A549 (cell line): ENCODE measurements at regions not wholly inside any gene's neighbourhood (a gene's known extent, or its start where the extent isn't known, plus 50 kb on each side); places are given as distances from the start of the nearest gene placed in this dataset.

ENCODE experiments used
- ATAC-seq, 2 experiments: fragments of 200-7000 bp in 1 of 2; fragments of >200 bp in 1 of 2; cut with Nextera tagmentation in 1 of 2; cut with Tn5 transposase in 1 of 2; 3 replicates each; pipeline versions ENCODE4 v1.8.0 to v1.9.1; 2018 to 2020; ENCODE audit warnings: mild to moderate bottlenecking in 1 of 2, moderate library complexity in 1 of 2
- CTCF ChIA-PET: fragments of 300-600 bp; sonication (Branson Sonifier 250); formaldehyde crosslinking; extraction: SDS; loops from one replicate; lab custom pipeline; 2021; ENCODE audit warnings: antibody characterized with exemption, inconsistent platforms; lab: Yijun Ruan, JAX
- POLR2A ChIA-PET: fragments of 350-600 bp; formaldehyde crosslinking; extraction: SDS; loops from one replicate; lab custom pipeline; 2021; ENCODE audit warnings: antibody characterized with exemption, inconsistent platforms; lab: Yijun Ruan, JAX
- DNase-seq, 2 experiments: peaks; one replicate each; pipeline versions ENCODE4 v3.0.0 to v3.0.0-alpha.2; 2011 to 2016; ENCODE audit warnings: low read depth in 1 of 2, low spot score in 1 of 2
- FAIRE-seq: peaks from 2 replicates; lab custom pipeline; 2011; peaks lifted over from hg19 to GRCh38; lab: Jason Lieb, UNC
- H3K27ac ChIP-seq, 2 experiments: fragments of >200 bp; sonication (Bioruptor Twin); formaldehyde crosslinking; 3 replicates each; pipeline ENCODE4 v1.5.1; 2016 to 2017
- H3K4me1 ChIP-seq: fragments of >200 bp; sonication (Bioruptor Twin); formaldehyde crosslinking; 3 replicates; pipeline ENCODE4 v1.6.1; 2016
- H3K4me2 ChIP-seq: fragments of >200 bp; sonication (Bioruptor Twin); formaldehyde crosslinking; 3 replicates; pipeline ENCODE4 v1.6.1; 2016
- H3K4me3 ChIP-seq: fragments of >200 bp; sonication (Bioruptor Twin); formaldehyde crosslinking; 3 replicates; pipeline ENCODE4 v1.5.1; 2016
- H3K9me3 ChIP-seq: fragments of >200 bp; sonication (Bioruptor Twin); formaldehyde crosslinking; 3 replicates; pipeline ENCODE4 v1.6.1; 2016
- BCL3 ChIP-seq: fragments of >200 bp; sonication (Bioruptor Twin); formaldehyde crosslinking; IDR thresholded peaks from 3 replicates; pipeline ENCODE4 v1.6.1; 2016
- BHLHE40 ChIP-seq: IDR thresholded peaks from 2 replicates; pipeline ENCODE4 v1.6.1; 2012; ENCODE audit warnings: low read depth, low read length, inconsistent platforms
- CBX2 ChIP-seq: fragments of 200-600 bp; sonication (generic); IDR thresholded peaks from 2 replicates; pipeline ENCODE4 v1.6.1; 2016; ENCODE audit warnings: low read depth, mild to moderate bottlenecking, borderline replicate concordance
- CHD2 ChIP-seq: fragments of 150-350 bp; IDR thresholded peaks from 2 replicates; pipeline ENCODE4 v1.6.1; 2014; ENCODE audit warnings: low read length; ENCODE audit not compliant: partially characterized antibody
- EHMT2 ChIP-seq: fragments of 200-600 bp; sonication (generic); IDR thresholded peaks from 2 replicates; pipeline ENCODE4 v1.6.1; 2016; ENCODE audit warnings: antibody characterized with exemption, low read depth, mild to moderate bottlenecking, moderate library complexity
- ESRRA ChIP-seq: fragments of 150-350 bp; IDR thresholded peaks from 2 replicates; pipeline ENCODE4 v1.6.1; 2014; ENCODE audit warnings: mild to moderate bottlenecking, low read length, borderline replicate concordance
- FOSL2 ChIP-seq, 2 experiments: fragments of 450-650 bp in 1 of 2; fragments of >200 bp in 1 of 2; sonication (Bioruptor Twin) in 1 of 2; formaldehyde crosslinking; IDR thresholded peaks; 2 replicates each; pipeline versions ENCODE4 v1.5.0 to v1.6.1; 2016 to 2020; ENCODE audit warnings: mild to moderate bottlenecking in 1 of 2, moderate library complexity in 1 of 2
- FOXS1 ChIP-seq: fragments of 250-450 bp; sonication (Bioruptor Pico); IDR thresholded peaks from 2 replicates; pipeline ENCODE4 v1.5.0; 2020; ENCODE audit warnings: mild to moderate bottlenecking, moderate library complexity
- HDAC2 ChIP-seq: fragments of 200-600 bp; sonication (generic); IDR thresholded peaks from 2 replicates; pipeline ENCODE4 v1.6.1; 2016
- HES2 ChIP-seq: fragments of >200 bp; sonication (Bioruptor Twin); formaldehyde crosslinking; IDR thresholded peaks from 2 replicates; pipeline ENCODE4 v1.6.1; 2016
- HOXA7 ChIP-seq: fragments of 250-450 bp; sonication (Bioruptor Pico); IDR thresholded peaks from 2 replicates; pipeline ENCODE4 v1.5.0; 2020; ENCODE audit warnings: mild to moderate bottlenecking, moderate library complexity
- HOXB13 ChIP-seq: fragments of 250-450 bp; sonication (Bioruptor Pico); IDR thresholded peaks from 2 replicates; pipeline ENCODE4 v1.5.0; 2020; ENCODE audit warnings: low read depth, mild to moderate bottlenecking, moderate library complexity
- HOXB5 ChIP-seq: fragments of 250-450 bp; sonication (Bioruptor Pico); IDR thresholded peaks from 2 replicates; pipeline ENCODE4 v1.5.0; 2020; ENCODE audit warnings: mild to moderate bottlenecking, moderate library complexity
- JUN ChIP-seq, 2 experiments: fragments of >200 bp; sonication (Bioruptor Twin); formaldehyde crosslinking; IDR thresholded peaks; 2 replicates in 1 of 2; 3 replicates in 1 of 2; pipeline ENCODE4 v1.6.1; 2016 to 2017
- KDM1A ChIP-seq: fragments of 200-600 bp; sonication (generic); IDR thresholded peaks from 2 replicates; pipeline ENCODE4 v1.6.1; 2016; ENCODE audit warnings: low read depth, mild to moderate bottlenecking
- MAZ ChIP-seq: fragments of 150-350 bp; IDR thresholded peaks from 2 replicates; pipeline ENCODE4 v1.6.1; 2014; ENCODE audit warnings: antibody characterized with exemption, low read depth, low read length, borderline replicate concordance
- MYC ChIP-seq: IDR thresholded peaks from 2 replicates; pipeline ENCODE4 v1.6.1; 2012; ENCODE audit warnings: mild to moderate bottlenecking, inconsistent platforms, low read length, improper control_type of control experiment, borderline replicate concordance
- NFE2L2 ChIP-seq: fragments of 150-350 bp; conservative IDR thresholded peaks from 2 replicates; pipeline ENCODE4 v1.6.1; 2014; ENCODE audit warnings: low read length
- NPAS2 ChIP-seq: fragments of 250-450 bp; sonication (Bioruptor Pico); IDR thresholded peaks from 2 replicates; pipeline ENCODE4 v1.8.0; 2022; ENCODE audit warnings: mild to moderate bottlenecking, moderate library complexity, borderline replicate concordance
- NR3C1 ChIP-seq: fragments of >200 bp; sonication (Bioruptor Twin); formaldehyde crosslinking; IDR thresholded peaks from 3 replicates; pipeline ENCODE4 v1.6.1; 2017
- PBX3 ChIP-seq: IDR thresholded peaks from 2 replicates; pipeline ENCODE4 v1.6.1; 2012
- POLR2A ChIP-seq: IDR thresholded peaks from 2 replicates; pipeline ENCODE4 v1.6.1; 2012; ENCODE audit warnings: mild to moderate bottlenecking, low read length
- POLR2AphosphoS2 ChIP-seq: conservative IDR thresholded peaks from 2 replicates; pipeline ENCODE4 v1.6.1; 2012; ENCODE audit warnings: low read length, improper control_type of control experiment, inconsistent platforms
- RAD21 ChIP-seq, 2 experiments: fragments of >200 bp in 1 of 2; sonication (Bioruptor Twin) in 1 of 2; formaldehyde crosslinking in 1 of 2; IDR thresholded peaks in 1 of 2; conservative IDR thresholded peaks in 1 of 2; 2 replicates in 1 of 2; 3 replicates in 1 of 2; pipeline ENCODE4 v1.6.1; 2012 to 2018; ENCODE audit warnings: inconsistent platforms in 1 of 2
- RCOR1 ChIP-seq: fragments of 150-350 bp; IDR thresholded peaks from 2 replicates; pipeline ENCODE4 v1.6.1; 2014; ENCODE audit warnings: antibody characterized with exemption, low read length, low read depth
- SMC3 ChIP-seq: fragments of >200 bp; sonication (Bioruptor Twin); formaldehyde crosslinking; IDR thresholded peaks from 3 replicates; pipeline ENCODE4 v1.6.1; 2018; ENCODE audit warnings: inconsistent platforms
- SREBF2 ChIP-seq: fragments of 450-650 bp; IDR thresholded peaks from 2 replicates; pipeline ENCODE4 v1.6.1; 2014; ENCODE audit warnings: mild to moderate bottlenecking, moderate library complexity
- TFCP2L1 ChIP-seq: fragments of 250-450 bp; sonication (Bioruptor Pico); IDR thresholded peaks from 2 replicates; pipeline ENCODE4 v1.5.0; 2021; ENCODE audit warnings: mild to moderate bottlenecking
- TP53 ChIP-seq: fragments of 250-450 bp; sonication (Bioruptor Pico); IDR thresholded peaks from 2 replicates; pipeline ENCODE4 v1.5.0; 2021; ENCODE audit warnings: mild to moderate bottlenecking, moderate library complexity
- ZC3H11A ChIP-seq: fragments of 450-650 bp; IDR thresholded peaks from 2 replicates; pipeline ENCODE4 v1.6.1; 2014; ENCODE audit warnings: antibody characterized with exemption, mild to moderate bottlenecking
- ZFP36 ChIP-seq: fragments of 450-650 bp; IDR thresholded peaks from 2 replicates; pipeline ENCODE4 v1.6.1; 2014; ENCODE audit warnings: borderline replicate concordance; ENCODE audit not compliant: partially characterized antibody
- ZSCAN20 ChIP-seq: fragments of 250-450 bp; sonication (Bioruptor Pico); IDR thresholded peaks from 2 replicates; pipeline ENCODE4 v1.8.0; 2022; ENCODE audit warnings: mild to moderate bottlenecking, moderate library complexity
- WGBS: methylation state at CpG from one replicate; pipeline ENCODE4 v1.1.6; 2017; ENCODE audit errors: missing lambda C conversion rate; 5-methylcytosine and 5-hydroxymethylcytosine counted together
- TF ChIP-seq, protein P1 (sequence below): IDR thresholded peaks from 2 replicates; pipeline ENCODE4 v1.6.1; 2012
- TF ChIP-seq, protein P2 (sequence below): fragments of 150-350 bp; IDR thresholded peaks from 2 replicates; pipeline ENCODE4 v1.6.1; 2014; ENCODE audit warnings: low read depth, mild to moderate bottlenecking, low read length

GRCh38 chr13:72139192-72139591 lies 272.2 kb upstream of the DACH1 start:
- H3K4me3 ChIP-seq: no peak overlapping the region
- CTCF ChIA-PET: no interaction called here
- no peak for FAIRE-seq
- POLR2A ChIA-PET: no interaction called here
- H3K4me1 ChIP-seq: no peaks in the 10 kb centered on the region
- WGBS: 0% methylated on average over 1 of the region's 1 CpG
- no peak for ATAC-seq
- TF ChIP-seq MAZ: no peak
- no peak for TF ChIP-seq NPAS2
- TF ChIP-seq JUN (IDR thresholded peaks at IDR 0.05): no peak
- no peak for TF ChIP-seq ESRRA
- TF ChIP-seq, protein P1, sequence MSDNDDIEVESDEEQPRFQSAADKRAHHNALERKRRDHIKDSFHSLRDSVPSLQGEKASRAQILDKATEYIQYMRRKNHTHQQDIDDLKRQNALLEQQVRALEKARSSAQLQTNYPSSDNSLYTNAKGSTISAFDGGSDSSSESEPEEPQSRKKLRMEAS: no peak
- no peak for TF ChIP-seq MYC
- TF ChIP-seq FOSL2 (IDR thresholded peaks at IDR 0.05): no peak
- no peak for TF ChIP-seq FOSL2 (CRISPR knock-in tag; IDR thresholded peaks at IDR 0.05)
- no peak for TF ChIP-seq EHMT2
- no peak for TF ChIP-seq ZSCAN20
- no peak for TF ChIP-seq SMC3
- no peak for TF ChIP-seq NFE2L2
- no peak for TF ChIP-seq BHLHE40
- TF ChIP-seq, all 56 proteins: peak for 0
- H3K27ac ChIP-seq: no peak overlapping the region
- no peaks in the 10 kb centered on the region for H3K9me3 ChIP-seq
- DNase-seq: no peak
- H3K4me2 ChIP-seq: no peak overlapping the region

GRCh38 chr13:72132075-72132474 lies 265.1 kb upstream of the DACH1 start:
- H3K4me3 ChIP-seq: no peak overlapping the region
- POLR2A ChIA-PET: no interaction called here

GRCh38 chr13:72129117-72129516 lies 262.1 kb upstream of the DACH1 start:
- Histone ChIP-seq H3K4me3 (no peak overlapping the region), H3K4me1 (no peaks in the 10 kb centered on the region), H3K27ac (no peak overlapping the region), H3K4me2 (no peak overlapping the region), H3K9me3 (no peaks in the 10 kb centered on the region)
- DNase-seq (no peak), ATAC-seq (no peak), FAIRE-seq (no peak)
- POLR2A ChIA-PET: no interaction called here
- CTCF ChIA-PET: no interaction called here
- WGBS: 8% methylated on average over 3 of the region's 3 CpGs
- TF ChIP-seq HDAC2 (no peak), POLR2AphosphoS2 (no peak), PBX3 (no peak), TFCP2L1 (CRISPR knock-in tag) (no peak), BHLHE40 (no peak), POLR2A (no peak), MAZ (no peak), ZC3H11A (no peak), JUN (IDR thresholded peaks at IDR 0.05) (no peak), HOXB13 (no peak), BCL3 (no peak), NR3C1 (no peak), SREBF2 (no peak), KDM1A (no peak)
- TF ChIP-seq, protein P2, sequence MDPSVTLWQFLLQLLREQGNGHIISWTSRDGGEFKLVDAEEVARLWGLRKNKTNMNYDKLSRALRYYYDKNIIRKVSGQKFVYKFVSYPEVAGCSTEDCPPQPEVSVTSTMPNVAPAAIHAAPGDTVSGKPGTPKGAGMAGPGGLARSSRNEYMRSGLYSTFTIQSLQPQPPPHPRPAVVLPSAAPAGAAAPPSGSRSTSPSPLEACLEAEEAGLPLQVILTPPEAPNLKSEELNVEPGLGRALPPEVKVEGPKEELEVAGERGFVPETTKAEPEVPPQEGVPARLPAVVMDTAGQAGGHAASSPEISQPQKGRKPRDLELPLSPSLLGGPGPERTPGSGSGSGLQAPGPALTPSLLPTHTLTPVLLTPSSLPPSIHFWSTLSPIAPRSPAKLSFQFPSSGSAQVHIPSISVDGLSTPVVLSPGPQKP: no peak

More at GRCh38 chr13:72132075-72132474, 265.1 kb upstream of the DACH1 start:
- H3K4me1 ChIP-seq: no peaks in the 10 kb centered on the region
- DNase-seq (no peak), FAIRE-seq (no peak), ATAC-seq (no peak)
- no peak overlapping the region for H3K27ac ChIP-seq
- no peaks in the 10 kb centered on the region for H3K9me3 ChIP-seq
- no peak overlapping the region for H3K4me2 ChIP-seq
- CTCF ChIA-PET: interaction anchor here (0.7 kb wide), 1 partner anchor 10 kb away, joined by 5 read pairs; no protein-coding TSS in a partner anchor
- TF ChIP-seq CHD2 (no peak), FOXS1 (CRISPR knock-in tag) (no peak), ZSCAN20 (no peak), RAD21 (conservative IDR thresholded peaks at IDR 0.05 in 1 of 2, IDR thresholded peaks at IDR 0.05 in 1 of 2) (no peak), CBX2 (no peak), HOXA7 (CRISPR knock-in tag) (no peak), ZFP36 (no peak), RCOR1 (no peak), HES2 (no peak), TP53 (CRISPR knock-in tag) (no peak), POLR2A (no peak), HDAC2 (no peak), NPAS2 (no peak), HOXB5 (CRISPR knock-in tag) (no peak)
- TF ChIP-seq, protein P1: no peak
- 0% methylated on average over 2 of the region's 2 CpGs for WGBS
